NT2/D1 (cell line): ENCODE measurements at regions not wholly inside any gene's neighbourhood (a gene's known extent, or its start where the extent isn't known, plus 50 kb on each side); places are given as distances from the start of the nearest gene placed in this dataset.

Source experiments
- YY1 ChIP-seq: IDR thresholded peaks from 2 replicates; pipeline ENCODE4 v1.6.1; 2011; ENCODE audit not compliant: insufficient read length, insufficient read depth
- ZNF274 ChIP-seq: IDR thresholded peaks from 2 replicates; pipeline ENCODE4 v1.6.1; 2011; ENCODE audit warnings: mild to moderate bottlenecking, low read depth, low read length

DNA sequence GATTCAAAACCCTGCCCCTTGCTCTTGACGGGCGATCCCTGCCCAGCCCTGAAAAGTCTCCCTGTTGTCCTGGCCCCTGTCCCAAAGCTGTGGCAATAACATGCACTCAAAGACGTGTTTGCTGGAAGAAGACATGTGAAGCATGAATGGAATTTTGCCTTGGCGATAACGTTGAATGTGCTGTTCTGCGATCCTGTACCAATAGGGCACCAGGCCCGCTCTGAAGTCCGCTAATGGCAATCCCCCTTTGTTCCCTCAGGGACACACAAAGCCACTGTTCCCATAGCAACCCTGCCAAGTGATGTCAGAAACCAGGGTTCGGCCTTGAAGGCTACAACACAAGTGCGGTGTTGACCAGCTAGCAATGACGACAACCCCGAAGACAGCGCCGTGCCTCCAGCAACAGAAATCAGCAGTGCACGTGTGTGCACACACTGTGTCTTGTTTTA lies 284.6 kb downstream of the KLF6 start:
- TF ChIP-seq YY1: no peak
- TF ChIP-seq ZNF274: no peak
